Neural progenitor cell (in vitro differentiated cells): ENCODE measurements at regions not wholly inside any gene's neighbourhood (a gene's known extent, or its start where the extent isn't known, plus 50 kb on each side); places are given as distances from the start of the nearest gene placed in this dataset.

ENCODE experiments used
- CTCF ChIP-seq: fragments of 200-600 bp; sonication (generic); IDR thresholded peaks from 2 replicates; pipeline ENCODE4 v1.5.1; 2017; ENCODE audit warnings: antibody characterized with exemption, mild to moderate bottlenecking
- EZH2 ChIP-seq: fragments of 200-600 bp; sonication (generic); IDR thresholded peaks from 2 replicates; pipeline ENCODE4 v1.6.1; 2017; ENCODE audit warnings: antibody characterized with exemption, mild to moderate bottlenecking, moderate library complexity

- TF ChIP-seq CTCF = no peak
- no peak for TF ChIP-seq EZH2
Observed at GRCh38 chr7:82594665-82595064, 151.1 kb upstream of the CACNA2D1 start.
